ENCODE measurements at regions not wholly inside any gene's neighbourhood (a gene's known extent, or its start where the extent isn't known, plus 50 kb on each side); places are given as distances from the start of the nearest gene placed in this dataset.
"Not testable (repeated sequence)": the region's sequence is repeated elsewhere in the genome, so short reads cannot be mapped to it uniquely, and the experiment has no call there.

GRCh38 chr1:229129301-229130027 is 141.4 kb upstream of the RAB4A start:
- DNase-seq (ENCODE audit: low read depth, low spot score): no peak

- no peak for DNase-seq (ENCODE audit: low read depth, low spot score)
Observed at GRCh38 chr1:229130028-229130668, 140.8 kb upstream of the RAB4A start.

- DNase-seq (ENCODE audit: low read depth, low spot score): no peak
Observed at GRCh38 chr1:229131243-229132105, 139.4 kb upstream of the RAB4A start.

DNA sequence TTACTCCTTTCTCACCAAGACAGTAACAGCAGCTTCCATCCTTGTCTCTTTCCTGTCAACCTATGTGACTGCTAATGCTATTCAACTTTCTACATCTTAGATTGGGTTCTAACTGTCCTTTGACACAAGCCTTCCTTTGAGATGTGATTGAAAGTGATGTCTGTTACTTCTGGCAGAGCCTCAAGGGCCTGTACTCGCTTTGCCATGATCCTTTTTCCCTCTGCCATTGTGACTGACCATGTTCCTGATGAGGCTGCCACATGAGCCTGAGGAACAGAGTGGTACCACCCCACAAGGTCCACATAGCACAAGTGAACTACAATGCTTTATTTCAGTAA is 138.8 kb upstream of the RAB4A start:
- DNase-seq (ENCODE audit: low read depth, low spot score): no peak

GRCh38 chr1:229132706-229133105 is 138.2 kb upstream of the RAB4A start:
- no peak for DNase-seq (ENCODE audit: low read depth, low spot score)

- DNase-seq (ENCODE audit: low read depth, low spot score): no peak
Observed at GRCh38 chr1:229133151-229133550, 137.8 kb upstream of the RAB4A start.

GRCh38 chr1:229133811-229134210 is 137.1 kb upstream of the RAB4A start:
- no peak for DNase-seq (ENCODE audit: low read depth, low spot score)

GRCh38 chr1:229134381-229135217 is 136.3 kb upstream of the RAB4A start:
- not testable (repeated sequence) for DNase-seq (ENCODE audit: low read depth, low spot score)

GRCh38 chr1:229135773-229136172 is 135.1 kb upstream of the RAB4A start:
- no peak for DNase-seq (ENCODE audit: low read depth, low spot score)

- no peak for DNase-seq (ENCODE audit: low read depth, low spot score)
Observed at GRCh38 chr1:229136822-229137221, 134.1 kb upstream of the RAB4A start.

- DNase-seq (ENCODE audit: low read depth, low spot score): no peak
Observed at GRCh38 chr1:229137271-229137670, 133.6 kb upstream of the RAB4A start.

- DNase-seq (ENCODE audit: low read depth, low spot score): no peak
Observed at GRCh38 chr1:229138058-229138457, 132.9 kb upstream of the RAB4A start.

GRCh38 chr1:229139331-229140118 is 131.4 kb upstream of the RAB4A start:
- DNase-seq (ENCODE audit: low read depth, low spot score): no peak

- DNase-seq (ENCODE audit: low read depth, low spot score): no peak
Observed at GRCh38 chr1:229140119-229140396, 130.9 kb upstream of the RAB4A start.

- DNase-seq (ENCODE audit: low read depth, low spot score): no peak
Observed at GRCh38 chr1:229141271-229141670, 129.6 kb upstream of the RAB4A start.

- no peak for DNase-seq (ENCODE audit: low read depth, low spot score)
Observed at GRCh38 chr1:229141689-229142377, 129.1 kb upstream of the RAB4A start.

DNA sequence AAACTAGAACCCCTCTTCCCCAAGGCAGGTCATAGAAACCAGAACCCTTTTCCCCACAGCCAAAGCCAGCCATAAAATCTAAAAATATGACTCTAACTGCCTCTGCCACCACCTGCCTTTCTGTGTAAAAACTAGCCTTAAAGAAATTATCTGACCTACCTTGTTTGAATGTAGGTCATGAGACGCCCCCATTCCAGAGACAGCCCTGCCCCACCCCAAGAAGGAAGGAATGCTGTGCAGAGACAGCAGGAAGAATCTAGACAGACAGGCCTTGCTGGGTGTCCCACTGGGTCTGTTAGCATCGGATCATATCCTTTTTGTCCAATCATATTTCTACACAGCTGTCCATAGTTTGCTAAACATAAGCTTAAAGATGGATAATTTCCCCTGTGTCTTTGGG is 128.4 kb upstream of the RAB4A start:
- DNase-seq (ENCODE audit: low read depth, low spot score): no peak

GRCh38 chr1:229146647-229147046 is 124.3 kb upstream of the RAB4A start:
- no peak for DNase-seq (ENCODE audit: low read depth, low spot score)

- DNase-seq (ENCODE audit: low read depth, low spot score): no peak
Observed at GRCh38 chr1:229147072-229147471, 123.8 kb upstream of the RAB4A start.

DNA sequence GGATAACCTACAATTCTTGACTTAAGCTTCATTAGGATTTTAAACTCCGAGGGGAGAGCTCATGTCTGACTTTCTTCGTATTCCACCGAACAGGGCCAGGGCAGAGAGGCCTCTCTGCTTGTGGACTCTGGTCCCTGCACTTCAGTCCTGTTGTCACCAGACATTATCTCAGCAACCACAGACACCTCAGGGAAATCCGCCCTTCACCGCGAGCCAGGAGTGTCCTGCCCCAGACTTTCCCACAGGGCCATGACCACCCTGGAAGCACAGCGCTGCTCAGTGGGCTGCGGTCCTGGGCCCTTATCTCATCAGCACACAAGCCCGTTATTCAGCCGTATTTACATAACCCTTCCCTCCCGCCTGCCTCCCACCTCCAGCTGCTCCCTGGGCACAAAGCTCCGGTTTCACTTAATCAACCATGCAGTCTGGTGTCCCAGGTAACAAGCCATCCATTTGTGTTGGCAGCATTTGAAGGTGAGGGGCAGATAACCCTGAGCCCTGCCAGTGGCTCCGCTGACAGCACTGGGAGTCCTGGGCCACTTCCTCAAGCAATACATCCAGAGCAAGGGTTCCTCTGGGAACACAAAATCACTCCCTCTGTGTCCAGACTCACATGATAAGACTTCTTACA is 122.8 kb upstream of the RAB4A start:
- no peak for DNase-seq (ENCODE audit: low read depth, low spot score)
